Smooth muscle cell (in vitro differentiated cells): ENCODE measurements at regions not wholly inside any gene's neighbourhood (a gene's known extent, or its start where the extent isn't known, plus 50 kb on each side); places are given as distances from the start of the nearest gene placed in this dataset.

Experiments
- DNase-seq: peaks from one replicate; lab custom pipeline; 2025; ENCODE audit not compliant: unreplicated experiment; lab: John Stamatoyannopoulos, UW
- H2AFZ ChIP-seq: fragments of 200-600 bp; sonication (generic); 2 replicates; pipeline ENCODE4 v1.6.0; 2016; ENCODE audit warnings: antibody characterized with exemption, low read depth, mild to moderate bottlenecking
- H3F3A ChIP-seq: fragments of 200-600 bp; sonication (generic); 2 replicates; pipeline ENCODE4 v1.6.0; 2017; ENCODE audit warnings: antibody characterized with exemption, low read depth
- H3K27ac ChIP-seq: fragments of 200-600 bp; sonication (generic); 2 replicates; pipeline ENCODE4 v1.5.1; 2016; ENCODE audit warnings: low read depth, mild to moderate bottlenecking
- H3K27me3 ChIP-seq: fragments of 200-600 bp; sonication (generic); 2 replicates; pipeline ENCODE4 v1.6.1; 2016; ENCODE audit warnings: low read depth, mild to moderate bottlenecking
- H3K36me3 ChIP-seq: fragments of 200-600 bp; sonication (generic); 2 replicates; pipeline ENCODE4 v1.5.1; 2016; ENCODE audit warnings: low read depth
- H3K4me1 ChIP-seq: fragments of 200-600 bp; sonication (generic); 2 replicates; pipeline ENCODE4 v1.5.1; 2016; ENCODE audit warnings: low read depth
- H3K4me2 ChIP-seq: fragments of 200-600 bp; sonication (generic); 2 replicates; pipeline ENCODE4 v1.6.0; 2016; ENCODE audit warnings: mild to moderate bottlenecking
- H3K4me3 ChIP-seq: fragments of 200-600 bp; sonication (generic); 2 replicates; pipeline ENCODE4 v1.5.1; 2016; ENCODE audit warnings: mild to moderate bottlenecking
- H3K79me2 ChIP-seq: fragments of 200-600 bp; sonication (generic); 2 replicates; pipeline ENCODE4 v1.6.0; 2016; ENCODE audit warnings: low read depth, mild to moderate bottlenecking
- H3K9ac ChIP-seq: fragments of 200-600 bp; sonication (generic); 2 replicates; pipeline ENCODE4 v1.6.0; 2016; ENCODE audit warnings: low read depth
- H3K9me3 ChIP-seq: fragments of 200-600 bp; sonication (generic); replicated peaks from 2 replicates; pipeline ENCODE4 v1.5.1; 2016; ENCODE audit warnings: low read depth
- H4K20me1 ChIP-seq: fragments of 200-600 bp; sonication (generic); 2 replicates; pipeline ENCODE4 v1.6.0; 2016; ENCODE audit warnings: low read depth
- CTCF ChIP-seq: fragments of 200-600 bp; sonication (generic); IDR thresholded peaks from 2 replicates; pipeline ENCODE4 v1.5.1; 2017; ENCODE audit warnings: borderline replicate concordance, mild to moderate bottlenecking, antibody characterized with exemption; ENCODE audit not compliant: insufficient read depth, poor library complexity, severe bottlenecking
- WGBS: methylation state at CpG from one replicate; pipeline ENCODE4 v1.1.7; 2016; ENCODE audit warnings: low lambda C conversion rate; 5-methylcytosine and 5-hydroxymethylcytosine counted together

DNA sequence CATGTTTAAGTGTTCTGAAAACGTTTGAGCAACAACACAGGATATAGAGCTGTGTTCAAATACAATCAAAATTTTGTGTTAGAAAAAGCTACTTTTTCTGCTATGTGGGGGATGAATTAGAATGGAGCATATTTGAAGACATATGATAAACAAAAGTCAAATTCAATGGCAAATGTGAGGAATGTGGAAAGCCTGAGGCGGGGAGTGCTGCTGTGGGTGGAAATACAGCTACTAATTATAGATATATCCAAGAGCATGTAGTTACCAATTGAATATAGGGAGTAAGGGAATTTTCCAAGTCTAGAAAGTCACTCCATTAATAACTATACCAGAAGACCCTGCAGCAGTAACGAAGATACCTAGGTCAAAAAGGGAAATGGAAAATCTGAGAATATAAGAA lies 2370.4 kb upstream of the TENM3 start:
- H3K27ac ChIP-seq, result no peak overlapping the region
- H3F3A ChIP-seq, result no peaks in the 10 kb centered on the region
- no peak for TF ChIP-seq CTCF
- H3K27me3 ChIP-seq, result no peaks in the 10 kb centered on the region
- WGBS, result 85% methylated on average over 3 of the region's 3 CpGs
- no peak overlapping the region for H3K9ac ChIP-seq
- H3K4me1 ChIP-seq, result no peaks in the 10 kb centered on the region
- H3K4me3 ChIP-seq, result no peak overlapping the region
- H4K20me1 ChIP-seq, result no peaks in the 10 kb centered on the region
- DNase-seq, result no peak
- no peak overlapping the region for H2AFZ ChIP-seq
- no peaks in the 10 kb centered on the region for H3K9me3 ChIP-seq
- H3K36me3 ChIP-seq, result no peaks in the 10 kb centered on the region
- H3K79me2 ChIP-seq, result no peaks in the 10 kb centered on the region
- H3K4me2 ChIP-seq, result no peak overlapping the region

DNA sequence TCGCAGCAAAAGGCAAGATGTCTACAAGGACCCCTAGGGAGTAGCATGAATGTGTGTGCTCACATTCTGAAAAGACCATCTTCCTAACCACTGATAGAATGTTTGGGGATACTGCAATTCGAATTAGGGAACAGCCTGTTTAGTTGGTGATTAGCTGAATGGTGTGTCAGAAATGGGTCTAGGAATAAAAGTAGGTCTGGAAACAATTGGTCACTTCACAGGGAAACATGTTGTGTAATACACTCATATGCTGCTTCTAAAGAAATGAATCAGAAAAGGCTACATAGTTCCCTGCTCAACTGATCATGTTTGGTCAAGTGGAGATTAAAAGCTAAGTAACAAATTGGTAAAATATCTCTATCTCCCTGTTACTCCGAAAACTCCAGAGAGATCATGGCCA lies 2362.4 kb upstream of the TENM3 start:
- WGBS, result 65% methylated on average over 3 of the region's 3 CpGs
- H3F3A ChIP-seq, result no peaks in the 10 kb centered on the region
- no peak for DNase-seq
- H3K79me2 ChIP-seq, result no peaks in the 10 kb centered on the region
- H3K27ac ChIP-seq, result no peak overlapping the region
- no peak overlapping the region for H3K4me2 ChIP-seq
- H3K27me3 ChIP-seq, result no peaks in the 10 kb centered on the region
- no peak overlapping the region for H2AFZ ChIP-seq
- no peaks in the 10 kb centered on the region for H3K9me3 ChIP-seq
- H3K36me3 ChIP-seq, result no peaks in the 10 kb centered on the region
- TF ChIP-seq CTCF, result no peak
- no peaks in the 10 kb centered on the region for H4K20me1 ChIP-seq
- H3K9ac ChIP-seq, result no peak overlapping the region
- no peak overlapping the region for H3K4me3 ChIP-seq
- no peaks in the 10 kb centered on the region for H3K4me1 ChIP-seq

DNA sequence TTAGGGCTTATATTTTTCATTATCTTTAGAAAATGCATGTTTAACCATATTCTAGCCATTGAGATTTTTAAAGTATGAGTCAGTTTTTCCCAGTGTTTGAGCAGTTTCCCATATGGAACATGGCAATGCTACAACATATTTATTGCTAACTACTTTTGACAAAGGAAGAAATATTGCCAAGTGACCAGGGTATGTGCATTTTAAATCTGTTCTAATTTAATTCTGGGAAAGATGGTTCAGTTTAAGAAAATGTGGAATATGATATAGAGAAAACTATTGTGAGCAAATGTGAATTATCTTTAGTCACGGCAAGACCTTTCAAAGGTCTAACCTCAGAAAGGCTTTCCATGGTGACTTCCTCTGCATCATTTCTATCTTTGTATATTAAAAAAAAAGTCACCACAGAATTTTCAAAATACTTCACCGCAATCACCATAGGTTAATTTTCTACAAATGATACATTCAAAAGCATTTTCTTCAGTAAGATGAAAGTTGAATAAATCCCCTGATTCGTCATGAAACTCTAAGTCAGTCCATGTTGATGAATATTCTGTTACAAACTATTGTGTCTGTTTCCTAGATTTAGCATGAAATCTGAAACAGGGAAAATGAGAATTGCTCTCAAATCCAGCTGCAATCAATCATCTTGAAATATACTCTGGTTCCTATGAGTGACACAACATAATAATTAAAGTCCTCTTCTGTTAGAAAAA lies 2349.0 kb upstream of the TENM3 start:
- 89% methylated on average over 3 of the region's 3 CpGs for WGBS
- Histone ChIP-seq H3K27ac (no peak overlapping the region), H3K9ac (no peak overlapping the region), H3K79me2 (no peaks in the 10 kb centered on the region), H3K4me3 (no peak overlapping the region), H3F3A (no peaks in the 10 kb centered on the region), H3K9me3 (no peaks in the 10 kb centered on the region), H3K4me2 (no peak overlapping the region), H4K20me1 (no peaks in the 10 kb centered on the region), H3K4me1 (no peaks in the 10 kb centered on the region), H2AFZ (no peak overlapping the region), H3K36me3 (no peaks in the 10 kb centered on the region), H3K27me3 (no peaks in the 10 kb centered on the region)
- no peak for DNase-seq
- no peak for TF ChIP-seq CTCF

- H3F3A ChIP-seq, result no peaks in the 10 kb centered on the region
- no peak overlapping the region for H3K4me2 ChIP-seq
- H3K79me2 ChIP-seq, result no peaks in the 10 kb centered on the region
- no peak overlapping the region for H2AFZ ChIP-seq
- no peaks in the 10 kb centered on the region for H3K36me3 ChIP-seq
- H3K4me1 ChIP-seq, result no peaks in the 10 kb centered on the region
- no peak overlapping the region for H3K9ac ChIP-seq
- H3K27ac ChIP-seq, result no peak overlapping the region
- H3K9me3 ChIP-seq, result no peaks in the 10 kb centered on the region
- DNase-seq, result no peak
- TF ChIP-seq CTCF, result no peak
- no peaks in the 10 kb centered on the region for H4K20me1 ChIP-seq
- H3K27me3 ChIP-seq, result no peaks in the 10 kb centered on the region
- H3K4me3 ChIP-seq, result no peak overlapping the region
Observed at GRCh38 chr4:179919587-179919986, 2323.6 kb upstream of the TENM3 start.
